ENCODE measurements at regions not wholly inside any gene's neighbourhood (a gene's known extent, or its start where the extent isn't known, plus 50 kb on each side); places are given as distances from the start of the nearest gene placed in this dataset.

DNA sequence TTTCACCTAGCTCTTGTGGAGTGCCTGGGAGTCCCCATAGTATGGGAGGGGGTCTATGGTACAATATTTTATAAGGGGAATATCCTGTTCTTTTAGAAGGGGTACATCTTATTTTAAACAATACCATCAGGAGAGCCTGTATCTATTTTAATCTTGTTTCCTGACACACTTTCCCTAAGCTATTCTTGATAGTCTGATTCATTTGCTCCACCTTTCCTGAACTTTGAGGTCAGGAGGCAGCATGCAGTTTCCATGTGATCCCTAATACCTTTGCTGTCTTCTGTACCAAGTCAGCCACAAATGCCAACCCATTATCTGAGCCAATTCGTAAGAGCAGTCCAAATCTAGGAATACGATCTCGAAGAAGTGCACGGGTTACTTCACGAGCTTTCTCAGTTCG lies 86.2 kb downstream of the SLC25A15 start:
- H4K20me1 ChIP-seq (replicated peaks; ENCODE audit: insufficient read depth), result no peaks in the 10 kb centered on the region
- H3K79me2 ChIP-seq (replicated peaks; ENCODE audit: insufficient read depth), result no peaks in the 10 kb centered on the region
- H2AFZ ChIP-seq, result no peak overlapping the region
- H3K4me2 ChIP-seq, result no peak overlapping the region
- ATAC-seq (no peak), DNase-seq (ENCODE audit: low spot score) (no peak)
- no peaks in the 10 kb centered on the region for H3K4me1 ChIP-seq (ENCODE audit: insufficient read depth)
- Mint-ChIP-seq H3K4me3 (no peak overlapping the region), H3K27ac (no peak overlapping the region), H3K4me1 (no peaks in the 10 kb centered on the region), H3K36me3 (ENCODE audit: low read depth) (peaks cover 78% of the 10 kb centered on the region), H3K27me3 (ENCODE audit: insufficient read depth, low read depth, poor library complexity) (peaks cover 9% of the 10 kb centered on the region), H3K9me3 (peaks cover 79% of the 10 kb centered on the region)
- H3K4me3 ChIP-seq, result no peak overlapping the region
- no peaks in the 10 kb centered on the region for H3K9me2 ChIP-seq (ENCODE audit: insufficient read depth)
- H3F3A ChIP-seq (replicated peaks; ENCODE audit: low read depth), result no peaks in the 10 kb centered on the region
- TF ChIP-seq ZNF331 (CRISPR knock-in tag; IDR thresholded peaks at IDR 0.05; ENCODE audit: low read depth), result no peak
- TF ChIP-seq CTCF (conservative IDR thresholded peaks at IDR 0.05; ENCODE audit: low read depth in 2 of 2), result no peak
- no peak for TF ChIP-seq CREB1 (CRISPR knock-in tag; IDR thresholded peaks at IDR 0.05; ENCODE audit: low read depth)
- no peak for TF ChIP-seq EZH2 (IDR thresholded peaks at IDR 0.05; ENCODE audit: low read depth, unreplicated experiment)
- TF ChIP-seq ZNF462 (CRISPR knock-in tag; IDR thresholded peaks at IDR 0.05), result no peak
- no peak for TF ChIP-seq REST (IDR thresholded peaks at IDR 0.05; ENCODE audit: unreplicated experiment)
- no peak for TF ChIP-seq JUNB (IDR thresholded peaks at IDR 0.05; ENCODE audit: unreplicated experiment)
- no peak for TF ChIP-seq POLR2AphosphoS5 (IDR thresholded peaks at IDR 0.05; ENCODE audit: low read depth)
- no peak for TF ChIP-seq ZNF114 (CRISPR knock-in tag; IDR thresholded peaks at IDR 0.05)
- peaks cover 9% of the 10 kb centered on the region; the same call in 1 of the 2 replicates for H3K36me3 ChIP-seq (ENCODE audit: insufficient read depth)
- no peak overlapping the region for H3K27ac ChIP-seq (ENCODE audit: low read depth)
- no peaks in the 10 kb centered on the region for H3K27me3 ChIP-seq (ENCODE audit: insufficient read depth)
